Ramos (cell line): ENCODE measurements at regions not wholly inside any gene's neighbourhood (a gene's known extent, or its start where the extent isn't known, plus 50 kb on each side); places are given as distances from the start of the nearest gene placed in this dataset.

ENCODE experiments used
- in situ Hi-C: fragments of 300-500 bp; cut with MboI; formaldehyde crosslinking; loops from one replicate; pipeline ENCODE4 v1.14.3; 2022; ENCODE audit warnings: low sequenced_read_pairs; ENCODE audit not compliant: unreplicated experiment

DNA sequence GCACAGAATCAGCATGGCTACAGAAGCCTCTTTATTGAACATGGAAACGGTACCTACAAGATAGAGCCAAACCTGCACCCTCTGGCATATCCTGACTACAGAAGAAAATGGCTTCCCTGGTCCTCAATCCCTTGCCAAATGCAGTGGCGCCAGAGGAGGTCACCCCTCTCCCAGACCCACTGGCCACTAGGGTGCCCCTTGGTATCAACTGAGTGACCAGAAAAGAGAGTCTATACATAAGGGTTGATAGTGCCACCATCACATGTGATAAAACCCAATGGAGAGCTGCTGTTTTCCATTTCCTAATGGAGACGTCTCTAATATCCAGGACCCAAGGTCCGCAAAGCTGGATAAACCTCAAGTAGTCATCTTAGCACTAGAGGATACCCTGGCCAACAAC is 52.7 kb upstream of the ALK start:
- in situ Hi-C loops: no loop called here

DNA sequence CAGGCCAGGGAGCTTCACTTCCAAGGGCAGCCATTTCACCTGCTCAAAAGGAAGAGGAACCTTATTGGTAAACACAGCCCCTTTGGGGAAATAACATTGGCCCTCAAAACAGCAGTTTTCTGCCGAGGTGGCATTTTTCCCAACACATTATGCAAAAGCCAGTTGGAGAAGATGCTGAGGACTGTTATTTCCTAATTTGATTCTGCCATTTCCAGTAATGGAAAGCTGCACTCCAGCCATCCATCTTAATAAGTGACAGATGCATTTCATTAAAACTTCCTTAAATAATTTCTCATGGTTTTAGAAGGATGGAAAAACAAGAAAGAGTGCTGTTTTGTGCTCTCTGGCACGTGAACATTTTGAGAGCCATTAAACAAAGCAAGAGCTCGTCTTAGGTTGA is 55.9 kb upstream of the ALK start:
- in situ Hi-C loops: no loop called here

DNA sequence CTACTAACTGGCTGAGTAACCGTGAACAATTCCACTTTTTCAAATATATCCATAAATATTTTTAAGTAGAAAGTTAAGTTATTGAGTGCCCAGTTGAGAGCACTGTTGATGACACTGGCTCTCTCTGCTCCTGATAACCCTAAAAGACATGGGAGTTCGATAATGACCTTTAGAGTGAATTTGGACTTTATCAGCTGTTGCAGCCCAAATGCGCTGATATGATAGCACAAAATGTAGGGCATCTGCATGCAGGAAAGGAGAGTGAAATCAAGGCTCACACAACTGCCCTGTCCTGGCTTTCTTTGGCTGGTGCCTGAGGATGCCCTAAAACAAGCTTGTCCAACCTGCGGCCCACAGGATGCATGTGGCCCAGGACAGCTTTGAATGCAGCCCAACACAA is 60.0 kb upstream of the ALK start:
- in situ Hi-C loops: no loop called here

DNA sequence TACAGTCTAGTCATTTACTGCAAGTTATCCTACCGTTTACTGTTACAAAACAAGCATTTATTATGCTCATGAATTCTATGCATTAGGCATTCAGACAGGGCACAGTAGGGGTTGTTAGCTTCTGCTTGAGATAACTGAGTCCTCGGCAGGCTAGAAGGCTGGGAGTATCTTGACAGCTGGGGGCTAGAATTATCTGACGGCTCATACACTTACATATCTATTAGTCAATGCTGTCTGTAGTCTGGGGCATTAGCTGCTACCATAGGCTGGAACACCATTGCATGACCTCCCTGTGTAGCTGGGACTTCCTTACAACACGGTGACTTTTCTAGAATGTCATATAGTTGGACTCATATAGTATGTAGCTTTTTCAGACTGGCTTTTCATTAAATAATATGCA is 61.9 kb upstream of the ALK start:
- in situ Hi-C loops: no loop called here

DNA sequence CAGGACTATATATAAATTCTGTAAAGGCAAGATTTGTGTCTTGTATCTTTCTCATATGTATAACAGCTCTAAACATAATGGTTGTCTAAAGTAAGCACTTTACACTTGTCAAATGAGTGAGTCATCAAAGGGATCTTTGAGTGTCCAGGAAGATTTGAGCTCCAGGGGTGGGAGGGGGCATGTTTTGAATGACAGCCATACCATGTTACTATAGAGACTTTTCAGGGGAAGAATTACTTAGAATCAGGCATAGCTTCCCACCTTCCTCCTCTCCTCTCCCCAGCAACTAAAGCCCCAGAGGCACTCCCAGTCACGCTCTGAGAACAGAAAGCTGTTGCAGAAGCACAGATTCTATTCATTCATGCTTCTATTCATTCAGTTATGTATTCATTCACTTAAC is 65.8 kb upstream of the ALK start:
- in situ Hi-C loops: no loop called here

DNA sequence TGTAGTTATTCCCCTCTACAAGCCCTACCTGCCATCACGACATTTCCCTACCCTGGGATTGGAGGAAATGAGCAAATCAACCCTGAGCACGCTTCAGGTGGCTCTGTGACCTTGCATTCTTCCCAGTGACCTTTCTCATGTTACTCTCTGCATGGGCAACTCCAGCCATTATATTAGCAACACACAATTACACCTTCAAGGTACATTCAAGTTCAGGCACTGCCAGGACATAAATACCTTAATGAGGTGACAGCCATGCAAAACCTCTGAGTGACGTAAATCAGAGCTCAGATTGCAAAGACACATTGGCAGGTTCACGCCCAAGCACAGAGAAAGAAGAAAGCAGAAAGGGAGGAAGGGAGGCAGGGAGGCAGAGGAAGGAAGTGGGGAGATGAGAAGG is 68.7 kb upstream of the ALK start:
- in situ Hi-C loops: no loop called here

DNA sequence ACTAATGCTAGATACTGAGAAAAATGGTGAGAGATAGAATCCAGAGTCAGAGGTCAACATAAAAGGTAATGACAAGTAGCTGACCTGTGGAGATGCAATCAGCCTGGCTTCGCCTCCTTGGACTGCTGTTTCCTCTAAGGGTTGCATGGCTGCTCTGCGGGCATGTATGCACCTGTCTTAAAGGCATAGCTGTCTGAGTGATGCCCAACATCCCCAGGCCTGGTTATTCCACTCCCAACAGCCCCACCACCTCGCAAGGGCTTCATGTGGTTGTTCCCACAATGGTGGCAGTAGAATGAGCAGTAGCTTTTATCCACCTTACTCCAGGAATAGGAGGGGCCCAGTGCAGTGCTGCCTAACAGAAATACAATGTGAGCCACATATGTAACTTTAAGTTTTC is 69.7 kb upstream of the ALK start:
- in situ Hi-C loops: no loop called here

DNA sequence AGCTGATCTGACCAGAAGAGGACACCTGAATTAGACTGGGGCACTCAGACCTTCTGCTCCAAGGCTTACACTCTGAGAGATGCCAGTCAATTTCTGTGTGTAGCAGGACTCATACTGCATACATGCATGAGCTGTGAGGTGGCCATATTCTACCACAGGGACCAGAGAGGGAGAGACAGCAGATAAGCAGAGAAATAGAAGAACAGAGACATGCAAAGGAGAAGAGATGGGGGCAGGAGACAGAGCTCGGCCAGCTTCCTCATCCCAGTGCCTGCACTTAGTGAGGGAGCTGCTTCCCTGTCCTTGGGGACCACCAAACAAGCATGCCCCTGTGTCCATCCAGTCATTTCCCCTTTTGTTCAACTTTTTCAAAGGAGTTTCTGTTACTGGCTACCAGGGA is 73.9 kb upstream of the ALK start:
- in situ Hi-C loops: no loop called here

DNA sequence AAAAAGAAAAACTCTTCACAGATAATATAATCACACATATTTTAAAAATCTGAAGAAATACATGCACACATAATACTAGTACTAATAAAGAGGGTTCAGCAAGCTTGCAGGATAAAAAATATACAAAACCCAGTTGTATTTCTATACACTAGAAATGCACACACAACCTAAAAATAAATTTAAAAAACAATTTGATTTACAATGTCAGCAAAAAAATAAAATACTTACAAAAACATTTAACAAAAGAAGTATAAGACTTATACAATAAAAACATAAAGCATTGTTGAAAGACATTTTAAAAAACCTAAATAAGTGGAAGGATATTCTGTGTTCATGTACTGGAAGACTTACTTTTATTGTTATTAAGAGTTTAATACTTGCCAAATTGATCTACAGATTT is 81.7 kb upstream of the ALK start:
- in situ Hi-C loops: no loop called here

DNA sequence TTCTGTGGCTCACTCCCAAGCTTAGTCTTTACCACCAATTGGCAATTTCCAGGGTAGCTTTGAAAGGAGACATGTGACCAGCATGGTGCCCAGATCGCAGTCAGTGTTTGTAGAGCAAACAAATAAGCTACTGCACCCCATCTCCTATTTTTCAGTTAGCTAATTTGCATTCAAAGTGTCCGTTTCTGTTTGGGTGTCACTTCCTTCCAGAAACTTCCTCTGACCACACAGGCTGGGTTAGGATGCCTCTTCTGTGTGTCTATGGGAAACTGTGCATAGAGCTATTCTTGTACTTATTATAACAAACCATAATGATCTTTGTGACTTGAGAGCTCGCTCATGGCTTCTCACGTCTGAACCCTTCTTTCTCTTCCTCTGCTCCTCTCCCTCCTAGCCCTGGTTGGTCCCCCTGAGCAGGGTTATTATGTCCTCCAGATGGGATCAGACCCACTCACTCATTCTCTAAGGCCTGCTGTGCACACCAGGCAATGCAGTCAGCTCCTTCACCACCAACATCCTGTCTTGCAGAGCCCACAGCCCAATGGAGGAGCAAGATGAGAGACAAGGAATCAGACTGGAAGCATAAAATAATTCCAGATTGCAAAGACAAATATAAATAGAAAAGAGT is 101.2 kb upstream of the ALK start:
- in situ Hi-C loops: no loop called here

DNA sequence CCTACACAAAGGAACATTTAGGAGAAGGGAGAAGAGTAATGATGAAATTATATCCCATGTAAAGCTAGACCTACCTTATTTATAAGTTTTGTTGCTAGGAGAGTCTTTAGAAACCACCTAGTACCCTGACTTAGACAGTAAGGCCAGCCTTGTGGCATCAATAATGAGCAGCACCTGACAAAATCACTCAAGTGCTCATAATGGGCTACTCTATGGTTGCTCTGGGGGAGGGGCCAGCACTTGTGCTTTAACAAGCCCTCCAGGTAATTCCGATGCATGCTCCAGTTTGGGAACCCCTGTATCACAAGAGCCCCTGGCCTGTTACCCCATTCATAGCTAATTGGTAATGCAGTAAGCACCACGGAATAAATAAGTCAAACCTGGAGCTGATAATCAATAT is 102.9 kb upstream of the ALK start:
- in situ Hi-C loops: no loop called here

DNA sequence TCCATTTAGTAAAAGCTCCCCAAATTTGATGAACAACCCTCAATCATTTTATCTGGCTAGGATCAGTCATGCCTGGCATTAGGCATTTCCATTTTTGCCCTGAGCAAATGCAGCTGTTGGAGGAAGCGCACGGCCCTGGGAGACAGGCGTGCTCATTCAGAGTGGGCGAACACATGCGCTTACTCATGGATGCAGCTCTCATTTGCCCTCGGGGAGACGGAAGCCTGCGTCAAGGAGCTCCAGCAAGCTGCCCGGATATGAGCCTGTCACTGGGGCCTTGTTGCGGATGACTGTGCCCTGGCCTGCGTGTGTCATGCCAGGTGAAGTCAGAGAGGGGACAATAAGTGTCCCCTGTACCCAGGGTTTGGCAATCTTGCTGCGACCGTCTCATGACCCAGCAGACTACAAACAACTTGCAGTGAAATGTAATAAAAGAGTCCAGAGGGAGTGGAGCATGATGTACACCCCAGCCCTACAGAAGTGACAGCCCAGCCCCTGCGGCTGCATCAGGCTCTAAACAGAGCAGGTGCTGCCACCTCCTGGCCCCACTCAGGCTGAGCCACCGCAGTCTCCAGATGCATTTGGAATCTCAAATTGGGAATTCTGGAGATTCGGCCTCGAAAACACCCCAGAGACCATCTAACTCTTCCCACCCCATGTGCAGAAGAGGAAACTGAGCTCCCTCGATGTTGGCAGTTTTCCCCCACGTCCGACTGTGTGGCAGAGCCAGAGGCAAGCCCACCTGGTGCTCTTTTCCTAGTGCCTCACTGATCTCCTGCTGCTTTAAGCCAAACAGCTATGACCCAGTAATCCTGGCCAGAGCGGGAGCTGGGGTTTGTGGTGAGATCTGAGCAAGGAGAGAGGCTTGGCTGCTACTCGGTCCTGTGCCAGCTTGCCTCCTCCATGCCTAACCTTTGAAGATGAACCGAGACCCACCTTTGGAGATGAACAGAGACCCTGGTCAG is 105.0 kb upstream of the ALK start:
- in situ Hi-C loops: no loop called here

DNA sequence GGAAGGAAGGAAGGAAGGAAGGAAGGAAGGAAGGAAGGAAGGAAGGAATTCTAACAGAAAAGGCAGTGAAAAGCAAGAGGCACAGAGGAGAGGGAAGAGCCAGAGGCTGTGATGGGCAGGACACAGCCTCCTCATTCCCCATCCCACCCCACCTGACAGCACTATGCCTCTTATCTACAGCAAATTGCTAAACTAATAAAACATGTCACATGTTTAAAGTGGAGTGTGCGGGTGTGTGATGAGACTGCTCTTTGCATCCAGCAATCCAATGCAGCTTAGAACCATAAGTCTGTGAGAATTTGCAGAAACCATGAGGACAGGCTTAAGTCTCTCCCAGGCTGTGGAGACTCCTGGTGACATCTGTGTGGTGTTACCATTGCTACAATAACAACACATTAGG is 108.4 kb upstream of the ALK start:
- in situ Hi-C loops: no loop called here

DNA sequence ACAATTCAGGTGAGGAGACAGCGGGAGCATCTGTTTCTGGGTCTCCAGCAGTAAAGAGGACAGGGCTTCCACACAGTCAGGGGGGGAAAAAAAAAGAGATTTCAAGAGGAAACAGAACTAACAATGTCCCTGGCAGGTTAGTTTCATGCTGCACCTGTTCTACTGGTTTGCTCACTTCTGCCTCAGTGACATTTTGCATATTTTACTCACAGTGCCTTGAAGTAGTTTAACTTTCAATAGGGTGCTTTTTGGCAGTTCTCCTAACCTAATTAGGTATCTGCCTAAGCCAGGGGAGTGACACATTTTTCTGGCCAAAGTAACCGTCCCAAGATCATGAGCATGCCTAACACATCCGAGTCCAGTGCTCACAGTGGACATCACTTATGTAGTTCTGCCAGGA is 109.0 kb upstream of the ALK start:
- in situ Hi-C loops: no loop called here

DNA sequence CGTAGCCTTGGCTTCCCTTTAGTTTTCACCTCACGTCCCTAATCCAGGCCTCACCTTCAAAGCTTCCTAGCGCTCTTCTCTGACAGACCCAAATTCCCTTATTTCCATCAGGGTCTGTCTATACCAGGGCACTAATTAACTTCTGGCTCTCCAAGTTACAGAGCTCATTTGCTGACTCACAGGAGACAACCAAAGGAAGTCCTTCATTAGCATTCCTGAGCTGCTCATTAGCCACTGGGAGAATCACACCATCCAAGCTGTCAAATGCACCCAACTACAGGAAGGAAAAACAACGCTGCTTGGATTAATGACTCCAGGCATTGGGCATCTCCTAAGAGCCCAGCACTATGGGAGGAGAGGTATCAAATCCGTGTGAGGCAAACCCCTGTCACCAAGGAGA is 109.8 kb upstream of the ALK start:
- in situ Hi-C loops: no loop called here

DNA sequence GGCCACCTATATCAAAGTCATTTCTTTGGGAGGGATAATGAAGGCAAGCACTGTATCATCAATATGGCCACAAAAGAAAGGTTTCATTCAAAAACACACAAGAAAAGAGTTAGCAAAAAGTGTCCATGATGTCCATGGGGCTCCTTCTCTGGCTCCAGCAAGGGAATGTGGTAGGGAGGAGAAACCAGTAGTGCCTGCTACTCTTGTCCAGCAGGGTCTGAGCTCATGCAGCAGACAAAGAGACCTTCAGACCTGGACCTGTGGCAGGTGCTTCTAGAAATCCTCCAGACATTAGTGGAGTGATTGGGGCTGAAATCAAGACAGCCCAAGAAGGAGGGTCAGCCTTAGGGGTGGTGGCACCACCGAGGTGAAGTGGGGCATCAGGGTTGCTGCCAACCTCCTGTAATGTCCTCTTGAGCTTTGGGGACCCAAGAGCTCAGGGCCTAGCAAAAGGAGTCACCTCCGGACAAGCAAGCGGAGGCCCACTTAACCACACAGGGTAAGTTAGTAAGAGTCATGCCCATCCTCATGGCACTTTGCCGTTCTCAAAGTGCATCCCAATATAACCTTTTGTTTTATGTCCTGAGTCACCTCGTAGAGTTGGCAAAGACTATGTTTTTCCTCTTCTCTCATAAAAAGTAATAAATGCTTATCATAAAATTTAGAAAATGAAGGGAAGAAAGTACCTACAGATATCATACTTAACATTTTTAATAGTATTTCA is 112.6 kb upstream of the YPEL5 start:
- in situ Hi-C loops: no loop called here

DNA sequence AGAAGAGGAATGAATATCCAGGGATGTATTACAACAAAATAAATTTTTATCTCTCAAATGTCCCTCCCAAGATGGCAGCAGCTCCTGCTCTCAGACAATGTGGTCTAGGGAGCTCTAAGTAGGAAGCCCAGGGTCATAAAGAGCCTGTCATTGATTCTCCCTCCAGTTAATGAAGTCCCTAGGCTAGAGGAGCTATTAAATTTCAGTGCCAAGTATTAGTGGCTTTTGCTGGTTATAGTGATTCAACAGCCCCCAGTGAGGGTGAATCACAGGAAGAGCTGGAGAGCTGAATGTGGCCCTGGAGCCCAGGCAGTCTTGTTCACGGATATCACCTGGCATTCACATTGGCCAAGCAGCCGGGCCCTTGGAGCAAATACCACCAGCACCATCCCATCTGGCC is 109.8 kb upstream of the YPEL5 start:
- in situ Hi-C loops: no loop called here

DNA sequence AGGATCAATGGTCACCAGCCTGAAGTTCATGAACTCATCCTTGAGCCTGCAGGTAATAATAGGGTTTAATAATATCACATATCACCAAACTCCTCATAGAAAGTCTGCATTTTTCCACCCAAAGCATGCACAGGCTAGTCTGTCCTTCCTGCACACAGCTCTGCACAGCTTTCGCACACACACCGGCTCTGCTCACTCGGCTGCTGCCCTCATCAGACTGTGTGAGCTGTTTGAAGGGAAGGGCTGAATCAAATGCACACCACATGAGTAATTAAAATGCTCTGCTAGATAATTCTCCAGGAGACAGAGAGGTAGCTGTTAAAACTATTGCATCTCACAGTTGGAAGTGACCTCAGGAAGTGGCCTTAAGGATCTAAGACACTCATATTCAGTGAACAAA is 108.4 kb upstream of the YPEL5 start:
- in situ Hi-C loops: no loop called here

DNA sequence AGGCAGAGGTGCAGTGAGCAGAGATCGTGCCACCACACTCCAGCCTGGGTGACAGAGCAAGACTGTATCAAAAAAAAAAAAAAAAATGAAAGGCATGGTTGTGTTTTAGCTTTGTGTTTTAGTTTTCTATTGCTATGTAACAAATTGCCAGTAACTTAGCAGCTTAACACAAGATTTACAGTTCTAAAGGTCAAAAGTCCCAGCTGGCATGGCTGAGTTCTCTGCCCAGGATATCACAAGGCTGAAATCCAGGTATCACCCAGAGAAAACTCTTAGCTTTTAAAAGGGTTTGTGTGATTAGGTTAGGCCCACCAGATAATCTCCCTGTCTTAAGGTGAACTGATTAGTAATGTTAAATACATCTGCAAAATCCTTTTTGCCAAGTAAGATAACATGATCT is 107.7 kb upstream of the YPEL5 start:
- in situ Hi-C loops: no loop called here

DNA sequence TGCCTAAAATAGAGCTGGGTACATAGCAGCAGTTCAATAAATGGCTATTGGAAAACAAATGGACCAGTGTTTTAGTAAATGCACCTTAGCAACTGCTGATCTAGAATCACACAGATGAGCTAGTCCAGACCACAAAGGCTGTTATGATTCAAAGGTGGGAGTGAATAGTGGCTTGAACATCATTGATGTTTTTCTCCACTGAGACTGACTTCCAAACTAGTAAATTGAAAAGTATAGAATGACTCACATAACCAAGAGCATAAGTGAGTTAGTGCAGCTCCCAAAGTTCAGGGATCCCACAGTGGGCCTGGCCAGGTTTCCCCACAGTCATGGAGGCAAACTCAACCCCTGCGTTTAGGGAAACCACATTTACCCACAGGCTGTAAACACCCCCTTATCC is 106.7 kb upstream of the YPEL5 start:
- in situ Hi-C loops: no loop called here

DNA sequence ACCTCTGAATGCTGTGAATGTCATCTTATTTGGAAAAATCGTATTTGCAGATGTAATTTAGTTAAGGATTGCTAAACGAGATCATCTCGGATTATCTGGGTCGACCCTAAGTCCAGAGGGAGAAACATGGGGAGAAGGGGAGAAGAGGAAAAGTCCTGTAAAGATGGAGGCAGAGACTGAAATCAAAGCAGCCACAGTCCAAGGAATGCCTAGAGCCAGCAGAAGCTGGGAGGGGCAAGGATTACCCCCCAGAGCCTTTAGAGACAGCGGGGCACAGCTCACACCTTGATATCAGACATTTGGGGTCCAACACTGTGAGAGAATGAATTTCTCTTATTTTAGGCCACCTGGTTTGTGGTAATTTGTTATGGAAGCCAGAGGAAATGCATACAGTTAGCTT is 104.9 kb upstream of the YPEL5 start:
- in situ Hi-C loops: no loop called here
